ENCODE measurements at regions not wholly inside any gene's neighbourhood (a gene's known extent, or its start where the extent isn't known, plus 50 kb on each side); places are given as distances from the start of the nearest gene placed in this dataset.
"Not testable (repeated sequence)": the region's sequence is repeated elsewhere in the genome, so short reads cannot be mapped to it uniquely, and the experiment has no call there.

DNA sequence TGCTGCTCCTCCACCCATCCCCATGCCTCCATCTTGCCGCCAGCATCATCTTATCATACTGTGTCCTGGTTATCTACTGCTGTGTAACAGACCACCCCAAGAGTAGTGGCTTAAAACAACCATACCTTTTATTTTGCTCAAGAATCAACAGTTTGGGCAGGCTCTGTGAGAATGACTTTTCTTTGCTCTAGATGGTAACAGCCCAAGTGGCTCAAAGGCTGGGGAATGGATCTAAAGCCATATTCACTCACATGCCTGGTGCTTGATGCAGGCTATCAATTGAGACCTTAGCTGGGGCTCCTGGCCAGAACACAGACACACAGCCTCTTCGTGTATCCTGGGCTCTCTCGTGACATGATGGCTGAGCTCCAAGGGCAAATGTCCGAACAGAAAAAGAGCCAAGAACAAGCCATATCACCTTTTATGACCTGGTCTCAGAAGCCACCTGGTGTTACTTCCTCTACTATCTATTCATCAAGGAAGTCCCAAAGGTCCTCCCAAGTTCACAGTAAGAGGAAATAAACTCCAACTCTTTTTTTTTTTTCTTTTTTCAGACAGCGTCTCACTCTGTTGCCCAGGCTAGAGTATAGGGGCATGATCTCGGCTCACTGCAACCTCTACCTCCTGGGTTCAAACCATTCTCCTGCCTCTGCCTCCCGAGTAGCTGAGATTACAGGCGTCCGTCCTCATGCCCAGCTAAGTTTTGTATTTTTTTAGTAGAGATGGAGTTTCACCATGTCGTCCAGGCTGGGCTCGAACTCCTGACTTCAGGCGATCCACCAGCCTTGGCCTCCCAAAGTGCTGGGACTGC lies 159.3 kb upstream of the JARID2 start:
- DNase-seq (ENCODE audit: low spot score) = no peak

DNA sequence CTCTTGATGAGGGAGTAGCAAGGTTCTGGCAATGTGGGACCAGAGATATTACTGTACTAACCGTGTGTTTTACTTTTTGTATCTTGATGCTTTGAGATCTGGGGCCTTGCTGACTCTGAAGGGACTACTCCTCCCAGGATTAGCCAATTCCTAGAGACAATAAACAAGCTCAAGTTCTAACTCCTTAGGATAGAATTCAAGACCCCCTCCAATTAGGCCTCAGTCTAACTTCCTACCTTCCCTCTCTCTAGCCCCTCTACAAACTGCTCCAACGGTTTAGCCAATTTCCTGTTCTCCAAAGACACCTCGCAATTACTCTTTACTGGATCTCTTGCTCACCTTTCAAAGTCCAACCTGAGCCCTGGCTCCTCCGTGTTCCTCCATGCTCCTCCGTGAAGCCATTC lies 158.7 kb upstream of the JARID2 start:
- DNase-seq (ENCODE audit: low spot score) = peak; percentile 55

DNA sequence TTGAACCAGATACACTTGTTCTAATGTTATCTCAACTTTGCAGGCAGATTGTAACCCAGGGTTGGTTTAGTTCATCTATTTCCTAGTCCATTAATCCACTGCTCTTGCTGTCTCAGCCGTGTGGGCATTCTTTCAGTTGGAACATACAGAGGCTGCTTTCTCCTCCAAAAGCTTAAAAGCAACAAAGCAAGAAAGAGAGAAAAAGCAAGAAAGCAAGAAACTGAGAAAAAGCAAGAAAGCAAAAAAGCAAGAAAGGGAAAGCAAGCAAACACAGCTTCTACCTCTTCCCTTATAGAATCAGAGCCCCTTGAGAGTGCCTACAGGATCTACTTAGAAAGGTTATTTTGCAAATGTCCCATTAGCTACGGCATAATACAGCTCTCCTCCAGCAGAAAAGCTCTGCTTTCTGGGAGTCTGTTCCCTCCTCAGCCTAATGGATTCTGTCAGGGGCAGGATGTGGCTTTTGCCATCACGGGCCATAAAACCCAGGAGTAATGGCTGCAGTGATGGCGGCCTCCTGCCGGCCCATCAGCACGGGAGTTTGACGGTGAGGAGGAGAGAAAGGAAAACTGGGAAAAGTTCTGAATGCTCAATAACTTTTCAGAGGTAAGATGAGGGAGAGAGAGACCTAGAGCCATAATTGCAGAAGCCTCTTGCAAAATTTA lies 156.8 kb upstream of the JARID2 start:
- DNase-seq (ENCODE audit: low spot score) = peak; percentile 74

DNA sequence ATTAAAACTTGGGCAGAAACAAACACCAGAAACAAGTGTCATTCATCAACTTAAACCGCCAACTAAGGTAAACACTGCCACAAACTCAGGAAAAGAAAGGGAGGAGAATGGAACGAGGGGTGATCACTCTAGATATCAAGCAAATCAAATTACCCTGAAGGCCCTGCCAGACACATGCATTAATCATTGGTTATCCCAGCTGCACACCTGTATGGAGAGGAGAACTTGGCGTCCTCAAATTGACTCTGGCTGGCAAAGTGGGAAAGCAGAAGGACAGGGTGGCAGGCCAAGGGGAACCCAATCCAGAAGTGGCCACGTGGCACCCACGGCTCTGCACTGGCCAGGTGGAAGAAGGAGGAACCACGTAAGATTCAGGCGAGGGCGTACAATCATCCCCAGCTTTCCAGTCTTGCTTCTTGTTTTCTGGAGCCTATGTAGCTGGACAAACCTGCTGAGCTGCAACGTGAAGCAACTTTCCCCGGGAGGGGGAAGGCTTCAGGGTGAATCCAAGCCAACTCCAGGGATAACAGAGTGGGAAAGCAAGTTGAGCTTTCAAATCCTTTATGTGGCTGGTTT lies 156.2 kb upstream of the JARID2 start:
- DNase-seq (ENCODE audit: low spot score) = peak; percentile 35

DNA sequence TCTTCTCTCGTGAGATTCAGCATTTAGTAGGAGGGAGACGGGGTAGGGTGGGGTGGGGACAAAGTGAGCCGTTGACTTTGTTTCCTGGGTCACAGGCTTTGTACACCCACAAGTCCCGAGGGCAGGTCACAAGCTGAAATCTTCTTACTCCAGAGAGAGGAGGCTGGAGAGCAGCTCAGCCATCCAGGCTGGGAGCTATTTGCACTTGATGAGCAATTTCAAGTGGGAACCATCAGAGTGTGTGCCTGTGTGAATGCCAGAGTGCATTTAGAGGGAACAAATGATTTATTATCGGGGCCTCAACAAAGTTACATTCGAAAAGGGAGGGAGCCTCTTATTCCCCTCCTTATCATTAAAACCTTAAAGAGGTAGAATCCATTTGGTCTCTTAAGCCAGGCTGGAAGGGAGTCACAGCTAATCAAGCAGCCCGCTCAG lies 155.7 kb upstream of the JARID2 start:
- peak; percentile 49 for DNase-seq (ENCODE audit: low spot score)

DNA sequence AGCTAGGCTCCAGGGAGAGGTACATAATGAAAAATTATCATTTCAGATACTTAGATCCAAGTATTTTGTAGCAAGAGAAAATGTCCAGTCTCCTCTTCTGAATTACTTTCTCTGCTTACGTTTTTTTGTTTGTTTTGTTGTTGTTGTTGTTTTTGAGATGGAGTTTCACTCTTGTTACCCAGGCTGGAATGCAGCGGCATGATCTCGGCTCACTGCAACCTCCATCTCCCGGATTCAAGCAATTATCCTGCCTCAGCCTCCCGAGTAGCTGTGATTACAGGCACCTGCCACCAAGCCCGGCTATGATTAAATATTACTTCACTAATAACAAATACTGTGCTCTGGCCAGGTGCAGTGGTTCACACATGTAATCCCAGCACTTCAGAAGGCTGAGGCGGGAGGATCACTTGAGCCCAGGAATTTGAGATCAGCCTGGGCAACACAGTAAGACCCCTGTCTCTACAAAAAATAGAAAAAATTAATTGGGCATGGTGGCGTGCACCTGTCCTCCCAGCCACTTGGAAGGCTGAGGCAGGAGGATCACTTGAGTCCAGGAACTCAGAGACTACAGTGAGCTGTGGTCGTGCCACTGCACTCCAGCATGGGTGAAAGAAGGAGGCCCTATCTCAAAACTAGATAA lies 155.0 kb upstream of the JARID2 start:
- DNase-seq (ENCODE audit: low spot score) = no peak

DNA sequence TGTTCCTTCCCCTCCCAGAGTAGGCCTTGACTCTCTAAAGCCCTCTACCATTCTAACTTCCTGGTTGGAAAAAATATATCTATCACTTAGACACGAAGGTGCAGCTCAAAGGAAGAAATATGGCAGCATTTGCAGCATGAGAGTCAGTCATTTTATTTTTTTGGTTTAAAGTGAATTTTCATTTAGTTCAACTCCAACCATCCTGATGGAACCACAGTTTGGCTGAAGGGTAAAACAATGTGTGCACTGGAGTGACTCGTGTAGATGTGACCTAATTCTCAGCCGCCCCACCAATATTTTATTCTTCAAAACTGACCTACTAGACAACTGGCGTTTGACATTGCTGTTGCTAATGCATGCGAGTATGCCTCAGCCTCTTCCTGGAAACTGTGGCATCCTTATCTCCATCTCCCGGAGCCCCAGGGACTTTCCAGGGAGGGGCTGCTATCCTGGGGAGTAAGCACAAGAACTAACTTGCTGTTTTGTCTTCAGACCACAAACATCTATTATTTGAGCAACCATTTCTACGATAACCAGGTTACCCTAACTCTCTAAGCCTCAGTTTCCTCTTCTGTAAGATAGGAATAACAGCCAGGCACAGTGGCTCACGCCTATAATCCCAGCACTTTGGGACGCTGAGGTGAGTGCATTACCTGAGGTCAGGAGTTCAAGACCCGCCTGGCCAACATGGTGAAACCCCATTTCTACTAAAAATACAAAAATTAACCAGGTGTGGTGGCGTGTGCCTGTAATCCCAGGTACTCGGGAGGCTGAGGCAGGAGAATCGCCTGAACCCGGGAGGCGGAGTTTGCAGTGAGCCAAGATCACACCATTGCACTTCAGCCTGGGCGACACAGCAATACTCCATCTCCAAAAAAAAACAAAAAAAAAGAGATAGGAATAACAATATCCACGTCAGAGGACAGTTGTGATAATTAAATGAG lies 148.7 kb upstream of the JARID2 start:
- DNase-seq (ENCODE audit: low spot score) = peak; percentile 70

DNA sequence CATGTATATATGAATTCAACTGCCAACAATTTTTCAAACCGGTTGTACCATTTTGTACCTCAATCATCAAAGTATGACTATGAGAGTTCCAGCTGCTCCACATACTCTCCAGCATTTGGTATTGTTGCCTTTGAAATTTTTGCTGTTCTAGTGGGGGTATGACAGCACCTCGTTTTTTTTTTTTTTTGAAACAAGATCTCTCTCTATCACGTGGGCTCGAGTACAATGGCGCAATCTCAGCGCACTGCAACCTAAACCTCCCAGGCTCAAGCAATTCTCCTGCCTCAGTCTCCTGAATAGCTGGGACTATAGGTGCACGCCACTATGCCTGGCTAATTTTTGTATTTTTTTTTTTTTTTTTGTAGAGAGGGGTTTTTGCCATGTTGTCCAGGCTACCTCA lies 144.7 kb upstream of the JARID2 start:
- no peak for DNase-seq (ENCODE audit: low spot score)

DNA sequence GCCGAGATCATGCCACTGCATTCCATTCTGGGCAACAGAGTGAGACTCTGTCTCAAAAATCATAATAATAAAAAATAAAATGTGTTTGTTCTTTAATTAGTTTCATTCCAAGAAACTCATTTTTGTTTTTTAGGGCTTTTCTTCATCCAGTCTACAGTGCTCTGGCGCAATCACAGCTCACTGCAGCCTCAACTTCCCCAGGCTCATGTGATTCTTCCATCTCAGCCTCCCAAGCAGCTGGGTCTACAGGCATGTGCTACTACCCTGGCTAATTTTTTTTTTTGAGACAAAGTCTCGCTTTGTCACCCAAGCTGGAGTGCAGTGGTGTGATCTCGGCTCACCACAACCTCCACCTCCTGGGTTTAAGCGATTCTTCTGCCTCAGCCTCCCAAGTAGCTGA lies 143.6 kb upstream of the JARID2 start:
- no peak for DNase-seq (ENCODE audit: low spot score)

DNA sequence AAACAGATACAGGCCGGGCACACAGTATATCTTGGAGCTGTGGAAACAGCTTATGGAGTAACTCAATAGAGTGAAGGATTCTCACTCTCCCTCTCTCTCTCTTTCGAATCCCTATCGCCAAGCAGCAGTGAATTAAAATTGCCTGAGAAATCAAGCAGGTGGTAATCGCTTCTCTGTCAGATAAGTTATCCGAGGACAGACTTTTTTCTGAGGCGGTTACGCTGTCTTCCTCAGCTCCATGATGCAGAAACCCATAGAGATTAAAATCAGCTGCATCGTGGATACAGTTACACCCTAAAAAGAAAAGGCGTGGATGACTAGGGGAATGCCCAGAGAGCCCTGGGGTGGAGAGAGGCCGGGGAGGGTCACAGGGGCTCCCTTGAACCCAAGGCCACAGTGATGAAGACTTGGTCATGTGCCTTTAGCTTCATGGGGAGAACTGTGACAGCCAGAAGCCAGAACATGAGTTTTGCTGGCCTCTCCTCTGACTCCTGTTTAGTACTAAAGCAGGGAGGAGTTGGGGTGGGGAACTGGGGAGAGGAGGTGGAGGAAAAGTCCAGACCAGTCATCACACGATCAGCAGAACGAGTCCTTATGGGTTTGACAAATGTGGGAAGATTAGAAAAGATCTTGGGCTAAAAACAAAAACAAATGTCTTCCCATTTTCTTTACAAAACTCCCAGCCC lies 138.8 kb upstream of the JARID2 start:
- peak; percentile 66 for DNase-seq (ENCODE audit: low spot score)

DNA sequence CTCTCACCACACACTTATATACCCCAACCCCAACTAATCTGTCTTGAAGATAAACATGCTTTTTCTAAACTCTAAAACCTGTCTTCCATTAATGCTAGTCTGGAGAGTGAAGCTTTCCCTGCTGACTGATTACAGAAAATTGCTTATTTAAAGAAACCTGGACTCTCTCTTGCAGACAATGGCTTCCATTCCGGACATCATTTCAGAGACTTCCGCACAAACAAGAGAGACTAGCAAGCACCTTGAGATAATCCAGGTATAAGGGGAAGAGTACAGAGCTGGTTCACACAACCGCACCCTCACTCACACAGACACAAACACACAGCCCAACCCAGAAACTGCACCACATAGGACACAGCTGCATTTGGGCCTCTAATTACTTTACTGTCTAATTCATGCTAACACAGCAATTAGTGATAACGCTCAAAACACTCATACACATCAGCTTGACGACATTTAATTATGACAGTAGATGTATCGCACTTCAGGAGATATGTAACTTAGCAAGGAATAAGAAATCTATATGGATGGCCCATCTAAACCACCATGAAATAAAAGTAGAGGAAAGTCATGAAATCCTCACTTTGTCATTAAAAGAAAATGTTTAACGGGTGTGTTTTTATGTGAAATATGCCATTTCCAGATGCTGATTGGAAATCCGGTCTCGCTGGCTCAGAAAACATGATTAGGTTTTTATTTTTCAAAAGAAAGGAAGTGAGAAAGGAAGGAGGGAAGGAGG lies 138.1 kb upstream of the JARID2 start:
- DNase-seq (ENCODE audit: low spot score) = no peak

DNA sequence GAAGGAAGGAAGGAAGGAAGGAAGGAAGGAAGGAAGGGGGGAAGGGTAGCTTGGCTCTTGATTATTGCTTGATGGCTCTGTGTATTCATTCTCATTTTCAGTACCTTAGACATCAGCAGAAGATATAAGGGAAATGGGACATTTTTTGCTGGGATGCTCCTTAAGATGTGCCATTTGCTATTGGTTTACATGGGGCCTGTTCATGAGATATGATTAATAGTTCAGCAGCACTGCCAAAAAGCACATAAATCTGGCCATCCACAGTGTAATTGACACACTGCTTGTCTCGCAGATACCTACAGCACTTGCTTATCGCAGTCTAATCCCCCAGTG lies 137.5 kb upstream of the JARID2 start:
- no peak for DNase-seq (ENCODE audit: low spot score)

DNA sequence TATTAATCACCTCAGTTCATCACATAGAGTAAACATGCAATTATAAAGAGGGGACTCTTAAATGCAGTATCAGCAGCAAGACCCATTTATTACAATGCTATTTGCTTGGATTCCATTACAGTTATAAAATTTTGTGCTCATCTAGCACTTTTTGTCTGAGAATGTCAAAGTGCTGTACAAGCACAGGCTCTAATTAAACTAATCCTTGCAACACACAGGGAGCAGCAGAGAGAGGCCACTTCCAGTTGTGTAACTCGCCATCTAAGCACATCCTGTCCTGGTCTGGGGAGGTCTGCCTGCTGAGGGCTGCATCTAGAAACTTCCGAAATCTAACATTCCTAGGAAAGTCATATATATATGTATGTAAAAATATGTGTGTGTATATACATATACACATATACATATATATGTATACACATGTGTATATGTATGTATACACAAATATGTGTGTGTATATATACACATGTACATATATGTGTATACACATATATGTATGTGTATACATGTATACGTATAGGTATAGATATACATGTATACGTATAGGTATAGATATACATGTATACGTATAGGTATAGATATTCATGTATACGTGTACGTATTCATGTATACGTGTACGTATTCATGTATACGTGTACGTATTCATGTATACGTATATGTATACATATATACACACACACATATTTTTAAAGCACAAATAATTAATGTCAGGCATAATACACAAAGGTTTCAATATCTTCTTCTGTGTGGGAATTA lies 136.4 kb upstream of the JARID2 start:
- no peak for DNase-seq (ENCODE audit: low spot score)

DNA sequence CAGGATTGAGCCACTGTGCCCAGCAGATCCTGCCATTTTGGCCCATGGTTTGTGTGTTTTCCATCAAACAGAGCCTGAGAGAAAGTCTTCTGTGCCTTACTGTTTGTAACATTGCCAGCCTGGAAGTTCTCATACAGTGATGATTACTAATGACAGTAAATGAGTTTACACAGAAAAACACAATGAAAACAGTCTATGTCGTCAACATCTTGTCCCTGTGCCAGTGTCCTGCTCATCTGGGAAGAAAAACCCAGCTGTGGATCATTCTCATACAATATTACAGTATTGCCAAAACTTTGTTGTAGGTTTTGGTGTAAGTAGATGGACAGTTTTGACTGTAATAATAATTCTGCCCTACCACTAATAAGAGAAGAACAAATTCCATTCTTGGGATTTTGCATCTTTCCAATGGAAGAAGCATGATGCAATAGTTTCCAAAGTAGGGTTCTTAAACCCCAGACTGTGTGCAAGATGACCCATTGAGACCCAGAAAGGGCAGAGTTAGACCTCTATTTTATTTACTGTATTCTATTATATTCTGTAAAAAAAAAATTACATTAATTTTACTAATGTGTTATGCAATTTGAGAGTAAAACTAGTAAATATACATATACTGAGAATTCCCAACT lies 135.0 kb upstream of the JARID2 start:
- no peak for DNase-seq (ENCODE audit: low spot score)

DNA sequence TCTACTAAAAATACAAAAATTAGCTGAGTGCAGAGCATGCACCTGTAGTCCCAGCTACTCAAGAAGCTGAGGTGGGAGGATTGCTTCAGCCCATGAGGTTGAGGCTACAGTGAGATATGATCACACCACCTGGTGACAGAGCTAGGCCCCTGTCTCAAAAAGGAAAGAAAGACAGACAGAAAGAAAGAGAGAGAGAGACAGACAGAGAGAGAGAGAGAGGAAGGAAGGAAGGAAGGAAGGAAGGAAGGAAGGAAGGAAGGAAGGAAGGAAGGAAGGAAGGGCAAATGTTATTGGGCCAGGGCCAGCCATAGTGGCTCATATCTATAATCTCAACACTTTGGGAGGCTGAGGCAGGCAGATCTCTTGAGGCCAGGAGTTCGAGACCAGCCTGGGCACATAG lies 134.3 kb upstream of the JARID2 start:
- DNase-seq (ENCODE audit: low spot score) = not testable (repeated sequence)

DNA sequence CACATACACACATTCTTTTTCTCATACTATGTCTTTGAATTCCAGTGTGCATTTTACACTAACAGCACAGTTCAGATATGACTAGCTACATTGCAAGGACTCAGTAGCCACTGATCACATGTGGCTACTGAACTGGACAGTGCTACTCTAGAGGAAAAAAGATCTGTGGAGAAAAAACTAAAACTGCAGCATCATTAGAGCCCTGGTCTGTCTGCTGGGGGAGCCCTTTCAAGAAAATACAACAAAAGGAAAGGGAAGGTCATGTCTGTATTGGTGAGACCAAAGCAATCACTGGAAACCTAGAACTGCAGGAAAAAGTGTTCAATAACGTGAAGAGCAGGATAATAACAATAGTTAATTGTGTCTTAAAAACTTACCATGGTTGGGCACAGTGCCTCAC lies 132.3 kb upstream of the JARID2 start:
- no peak for DNase-seq (ENCODE audit: low spot score)

DNA sequence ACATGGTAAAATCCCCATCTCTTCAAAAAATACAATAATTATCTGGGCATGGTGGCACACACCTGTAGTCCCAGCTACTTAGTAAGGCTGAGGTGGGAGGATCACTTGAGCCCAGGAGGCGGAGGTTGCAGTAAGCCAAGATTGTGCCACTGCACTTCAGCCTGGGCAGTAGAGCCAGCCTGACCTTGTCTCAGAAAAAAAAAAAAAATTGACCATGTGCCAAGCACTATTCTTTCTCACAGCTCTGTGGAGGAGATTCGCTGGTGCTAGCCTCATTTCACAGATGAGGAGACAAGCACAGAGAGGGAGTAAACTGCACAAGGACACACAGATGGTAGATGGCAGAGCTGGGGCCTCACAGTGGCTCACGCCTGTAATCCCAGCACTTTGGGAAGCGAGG lies 131.8 kb upstream of the JARID2 start:
- no peak for DNase-seq (ENCODE audit: low spot score)

DNA sequence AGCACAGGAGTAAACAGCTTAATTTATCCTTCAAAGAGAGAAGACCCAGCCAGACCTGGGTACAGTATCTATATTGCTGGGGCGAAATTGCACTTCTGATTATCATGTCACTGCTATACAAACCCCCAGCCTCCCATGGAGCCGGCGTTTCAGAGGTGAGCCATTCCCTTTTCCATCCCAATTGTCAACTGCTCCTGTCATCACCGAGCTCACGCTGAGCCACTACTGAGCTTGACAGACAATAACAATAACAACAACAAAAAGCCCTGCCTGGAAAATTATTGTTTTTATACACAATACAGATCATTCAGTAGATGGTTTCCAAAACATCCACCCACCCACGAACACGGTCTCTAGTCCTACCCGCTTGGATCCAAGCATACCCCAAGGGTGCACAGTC lies 129.0 kb upstream of the JARID2 start:
- DNase-seq (ENCODE audit: low spot score) = no peak

DNA sequence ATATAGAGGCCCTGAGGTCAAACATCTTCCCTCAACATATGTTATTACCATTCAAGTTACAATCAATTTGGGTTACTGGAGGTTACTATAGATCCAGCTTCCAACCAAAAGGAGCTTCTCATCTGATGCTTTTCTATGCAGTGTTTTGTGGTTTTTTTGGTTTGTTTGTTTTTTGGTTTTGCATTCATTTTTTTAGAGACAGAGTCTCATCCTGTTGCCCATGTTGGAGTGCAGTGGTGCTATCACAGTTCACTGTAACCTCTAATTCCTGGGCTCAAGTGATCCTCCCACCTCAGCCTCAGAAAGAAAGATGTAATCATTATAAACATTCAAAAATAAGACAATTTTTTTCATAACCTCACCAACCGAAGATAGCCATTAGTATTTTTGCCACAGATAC lies 124.4 kb upstream of the JARID2 start:
- DNase-seq (ENCODE audit: low spot score) = no peak
